UCSD-AML1 (cell line): ENCODE measurements at regions not wholly inside any gene's neighbourhood (a gene's known extent, or its start where the extent isn't known, plus 50 kb on each side); places are given as distances from the start of the nearest gene placed in this dataset.
"Not testable (repeated sequence)": the region's sequence is repeated elsewhere in the genome, so short reads cannot be mapped to it uniquely, and the experiment has no call there.

Experiments
- DNase-seq: peaks from one replicate; lab custom pipeline; 2025; ENCODE audit not compliant: unreplicated experiment; lab: John Stamatoyannopoulos, UW

DNA sequence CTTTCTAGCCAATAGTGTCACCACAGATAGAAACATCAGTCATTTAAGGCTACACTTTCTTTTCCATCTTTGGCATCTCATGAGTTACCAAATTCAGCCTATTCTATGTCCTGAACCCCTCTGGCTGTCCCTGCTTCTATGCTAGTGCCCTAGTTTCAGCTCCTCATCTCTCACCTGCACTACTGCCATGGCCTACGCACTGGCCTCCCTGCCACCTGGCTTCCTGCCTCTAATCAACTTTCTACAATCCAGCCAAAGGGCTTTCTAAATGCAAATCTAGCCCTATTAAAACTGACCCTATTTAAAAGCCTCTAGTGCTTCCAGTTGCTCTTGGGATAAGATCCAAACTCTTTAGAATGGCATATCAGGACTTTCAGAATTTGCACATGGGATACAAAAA lies 482.9 kb downstream of the TMEM38B start:
- DNase-seq = no peak

- no peak for DNase-seq
Measured at GRCh38 chr9:106179191-106179590, 484.9 kb downstream of the TMEM38B start.

DNA sequence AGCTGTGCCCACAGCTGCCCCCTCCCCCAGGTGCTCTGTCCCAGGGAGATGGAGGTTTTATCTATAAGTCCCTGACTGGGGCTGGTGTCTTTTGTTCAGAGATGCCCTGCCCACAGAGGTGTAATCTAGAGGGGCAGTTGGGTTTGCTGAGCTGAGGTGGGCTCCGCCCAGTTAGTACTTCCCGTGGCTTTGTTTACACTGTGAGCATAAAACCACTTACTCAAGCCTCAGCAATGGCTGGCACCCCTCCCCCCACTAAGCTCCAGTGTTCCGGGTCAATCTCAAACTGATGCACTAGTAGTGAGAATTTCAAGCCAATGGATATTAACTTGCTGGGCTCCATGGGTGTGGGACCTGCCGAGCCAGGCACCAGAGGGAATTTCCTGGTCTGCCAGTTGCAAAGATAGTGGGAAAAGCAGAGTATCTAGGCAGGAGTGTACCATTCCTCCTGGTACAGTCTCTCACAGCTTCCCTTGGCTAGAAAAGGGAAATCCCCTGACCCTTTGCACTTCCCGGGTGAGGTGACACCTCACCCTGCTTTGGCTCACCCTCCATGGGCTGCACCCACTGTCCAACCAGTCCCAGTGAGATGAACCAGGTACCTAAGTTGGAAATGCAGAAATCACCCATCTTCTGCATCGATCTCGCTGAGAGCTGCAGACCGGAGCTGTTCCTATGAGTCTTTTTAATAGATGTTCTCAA lies 509.6 kb downstream of the TMEM38B start:
- DNase-seq = not testable (repeated sequence)

- DNase-seq = no peak
Measured at GRCh38 chr9:106207298-106207697, 513.0 kb downstream of the TMEM38B start.

DNA sequence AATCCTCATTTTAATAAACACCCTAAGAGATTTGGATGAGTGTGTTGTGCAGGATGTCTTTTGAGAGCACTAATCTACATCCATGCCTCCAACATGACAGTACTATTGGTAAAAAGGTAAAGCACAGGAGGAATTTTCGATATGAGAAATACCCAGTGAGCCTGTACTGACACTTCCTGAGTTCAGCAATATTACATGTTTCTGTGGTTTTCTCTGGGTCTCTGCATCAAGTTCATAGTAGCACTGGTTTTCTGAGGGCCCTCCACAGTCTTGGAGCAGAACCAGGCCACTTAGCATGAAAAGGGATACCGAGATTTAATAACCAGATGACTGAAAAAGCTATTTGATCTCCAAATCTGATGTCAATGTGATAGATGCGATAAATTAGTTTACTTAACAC lies 524.1 kb downstream of the TMEM38B start:
- no peak for DNase-seq

GRCh38 chr9:106218854-106219253 lies 524.5 kb downstream of the TMEM38B start:
- no peak for DNase-seq

DNA sequence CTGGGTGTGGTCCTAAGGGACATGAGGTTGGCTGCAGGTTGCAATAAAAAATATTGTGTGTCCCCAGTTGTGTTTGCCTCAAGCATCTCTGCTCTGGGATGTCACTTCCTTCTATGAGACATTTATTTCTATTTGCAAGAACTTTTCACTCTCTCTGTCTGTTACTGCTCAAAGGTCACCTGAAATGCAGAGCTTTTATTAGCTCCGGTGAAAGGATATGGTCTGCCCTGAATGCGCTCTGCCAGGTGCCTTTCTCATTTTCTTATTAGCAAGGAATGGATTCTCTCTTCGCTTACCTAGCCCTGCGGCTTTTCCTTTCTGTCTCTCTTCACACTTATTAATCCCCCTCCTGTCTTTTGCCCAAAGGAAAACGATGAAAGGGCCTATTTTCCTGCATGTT lies 526.1 kb downstream of the TMEM38B start:
- DNase-seq = no peak

DNA sequence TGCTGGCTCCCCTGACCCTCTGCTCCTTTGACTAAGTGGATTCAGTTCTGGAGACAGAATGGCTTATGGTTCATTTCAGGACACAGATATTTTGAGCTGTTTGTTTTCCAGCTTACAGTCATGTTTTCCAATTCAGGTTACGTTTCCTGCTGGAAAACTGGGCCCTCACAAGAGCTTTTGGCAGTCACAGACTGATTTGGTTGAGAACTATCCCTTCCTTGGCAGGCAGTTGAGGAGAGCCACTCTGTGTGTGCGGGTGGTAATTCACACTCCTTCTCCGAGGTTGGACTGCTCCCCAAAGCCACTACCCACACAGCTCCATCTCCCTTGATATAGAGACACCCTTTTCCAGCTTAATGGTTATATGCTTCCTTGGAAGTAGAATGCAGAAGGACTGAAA lies 534.5 kb downstream of the TMEM38B start:
- DNase-seq = no peak

DNA sequence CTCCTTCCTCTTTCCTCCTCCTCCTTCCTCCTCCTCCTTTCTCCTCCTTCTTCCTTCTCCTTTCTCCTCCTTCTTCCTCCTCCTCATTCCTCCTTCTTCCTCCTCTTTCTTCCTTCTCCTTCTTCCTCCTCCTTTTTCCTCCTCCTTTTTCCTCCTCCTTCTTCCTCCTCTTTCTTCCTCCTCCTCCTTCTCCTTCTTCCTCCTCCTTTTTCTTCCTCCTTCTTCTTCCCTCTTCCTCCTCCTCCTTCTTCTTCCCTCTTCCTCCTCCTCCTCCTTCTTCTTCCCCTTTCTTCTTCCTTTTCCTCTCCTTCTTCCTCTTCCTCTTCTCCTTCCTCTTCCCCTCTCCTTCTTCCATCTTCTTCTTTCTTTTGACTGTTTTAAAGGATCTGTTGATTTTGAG lies 538.8 kb downstream of the TMEM38B start:
- no peak for DNase-seq

GRCh38 chr9:106260908-106261307 lies 566.6 kb downstream of the TMEM38B start:
- DNase-seq = not testable (repeated sequence)

DNA sequence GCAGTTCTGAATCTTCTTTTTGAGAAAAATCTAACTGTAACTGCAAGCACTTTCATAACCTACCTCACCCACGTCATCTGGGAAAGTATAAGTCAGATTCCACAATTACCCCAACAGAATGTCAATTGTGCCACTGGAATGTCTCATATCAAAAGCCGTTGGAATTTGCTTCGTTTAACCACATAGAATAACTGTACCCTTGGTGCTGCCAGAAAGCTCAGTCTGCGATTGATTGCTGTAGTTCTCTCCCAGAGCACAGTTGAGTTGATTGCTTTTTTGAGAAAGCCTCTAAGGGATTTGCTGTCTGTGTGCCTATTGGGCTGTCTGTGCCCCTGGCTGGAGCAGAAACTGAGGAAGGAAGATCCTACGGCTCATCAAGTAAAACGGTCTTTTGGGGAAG lies 583.6 kb downstream of the TMEM38B start:
- DNase-seq = no peak

DNA sequence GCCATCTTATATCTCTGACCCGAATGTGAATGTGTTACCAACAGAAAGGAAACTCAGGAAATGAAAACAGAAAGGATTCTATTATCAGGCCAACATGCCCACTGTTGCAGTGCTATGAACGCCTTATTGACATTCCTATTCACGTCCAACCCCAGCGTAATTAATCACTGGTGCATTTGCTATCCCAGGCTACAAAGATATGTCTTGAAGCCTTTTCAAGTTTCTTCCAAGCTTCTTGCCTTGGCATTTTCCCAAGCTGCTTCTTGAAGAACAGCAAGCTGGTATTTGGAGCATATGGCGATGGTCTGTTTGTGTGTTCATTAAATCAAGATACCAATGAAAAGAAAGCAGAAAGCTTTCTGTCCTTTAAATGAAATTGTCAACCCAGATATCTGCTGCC lies 579.2 kb upstream of the ZNF462 start:
- no peak for DNase-seq

DNA sequence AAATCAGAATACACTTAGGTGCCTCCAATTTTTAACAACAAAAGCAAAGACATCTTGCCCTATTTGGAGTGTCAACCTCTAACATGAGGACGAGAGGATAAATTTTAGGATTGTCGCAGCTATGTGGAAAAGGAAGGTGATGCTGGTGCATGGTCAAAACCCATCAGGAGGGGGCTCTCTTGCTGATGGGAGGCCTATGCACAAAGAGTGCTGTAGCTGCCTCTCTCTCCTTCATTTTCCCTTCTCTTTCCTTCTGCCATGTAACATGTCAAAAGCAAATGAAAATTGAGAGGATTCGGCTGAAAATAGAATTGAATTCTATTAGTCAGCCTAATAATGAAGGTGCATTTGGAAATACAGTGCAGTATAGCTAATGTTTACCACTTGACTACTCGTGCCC lies 578.7 kb upstream of the ZNF462 start:
- no peak for DNase-seq

DNA sequence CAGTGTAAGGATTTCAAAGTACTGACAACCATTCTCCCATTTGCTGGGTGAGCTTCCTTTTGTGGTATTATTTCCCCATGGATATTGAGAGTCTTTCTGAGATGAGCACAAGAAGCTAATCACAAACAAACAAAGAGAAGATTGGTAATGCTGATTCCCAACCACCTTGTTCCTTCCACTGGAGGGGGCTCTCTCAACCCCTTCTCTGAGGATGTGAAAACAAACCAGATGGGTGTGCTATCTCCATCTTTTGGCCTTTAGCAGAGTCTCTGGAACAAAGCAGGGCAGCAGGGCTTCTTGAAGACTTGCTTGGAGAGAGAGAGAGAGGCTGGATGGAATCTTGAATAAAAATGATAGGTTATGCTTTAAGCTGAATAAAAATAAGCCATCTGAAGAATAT lies 576.7 kb upstream of the ZNF462 start:
- no peak for DNase-seq

DNA sequence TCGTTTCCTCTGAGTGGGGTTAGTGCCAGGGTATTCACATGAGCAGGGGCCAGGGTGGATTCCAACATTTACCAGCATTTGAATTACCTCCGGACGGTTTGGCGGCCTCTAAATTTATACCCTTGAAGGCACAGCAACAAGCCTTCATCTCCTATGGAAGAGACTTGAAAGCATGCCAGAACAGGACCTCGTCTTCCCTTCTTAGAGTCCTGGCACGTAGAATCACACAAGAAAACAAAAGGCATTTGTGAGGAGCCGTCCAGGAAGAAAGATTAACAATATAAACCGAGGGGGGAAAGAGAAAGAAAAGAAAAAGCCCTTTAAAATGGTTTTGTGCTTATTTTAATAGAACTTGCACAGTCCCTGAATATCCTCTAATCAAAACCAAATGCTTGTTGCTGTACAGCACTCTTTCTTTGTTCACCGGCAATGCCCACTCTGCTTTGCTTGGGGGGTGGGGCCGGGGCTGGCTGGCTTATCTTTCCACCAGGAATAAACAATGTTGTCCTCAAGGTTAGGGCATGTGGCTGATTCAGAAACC lies 575.8 kb upstream of the ZNF462 start:
- DNase-seq = no peak

DNA sequence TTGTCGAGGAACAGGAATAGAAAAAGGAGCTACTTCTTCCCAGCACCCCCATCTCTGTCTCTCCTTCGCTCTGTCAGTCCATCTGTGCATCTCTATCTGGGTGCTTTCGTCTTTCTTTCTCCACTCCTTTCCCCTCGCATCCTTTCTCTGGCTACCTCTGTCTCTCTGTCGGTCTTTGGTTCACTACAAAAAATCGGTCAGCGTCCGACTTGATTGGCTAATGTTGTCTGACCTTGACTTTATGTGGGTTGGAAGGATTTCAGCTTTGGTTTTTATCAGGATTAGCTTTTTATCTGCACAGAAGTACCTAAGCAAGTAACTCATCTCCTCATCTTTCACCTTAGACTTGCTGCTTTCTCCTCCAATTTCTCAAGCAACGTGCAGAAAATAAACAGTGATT lies 575.2 kb upstream of the ZNF462 start:
- DNase-seq = no peak

- DNase-seq = no peak
Measured at GRCh38 chr9:106288689-106289088, 574.3 kb upstream of the ZNF462 start.

GRCh38 chr9:106291786-106292185 lies 571.2 kb upstream of the ZNF462 start:
- DNase-seq = no peak

GRCh38 chr9:106296426-106296825 lies 566.5 kb upstream of the ZNF462 start:
- no peak for DNase-seq

DNA sequence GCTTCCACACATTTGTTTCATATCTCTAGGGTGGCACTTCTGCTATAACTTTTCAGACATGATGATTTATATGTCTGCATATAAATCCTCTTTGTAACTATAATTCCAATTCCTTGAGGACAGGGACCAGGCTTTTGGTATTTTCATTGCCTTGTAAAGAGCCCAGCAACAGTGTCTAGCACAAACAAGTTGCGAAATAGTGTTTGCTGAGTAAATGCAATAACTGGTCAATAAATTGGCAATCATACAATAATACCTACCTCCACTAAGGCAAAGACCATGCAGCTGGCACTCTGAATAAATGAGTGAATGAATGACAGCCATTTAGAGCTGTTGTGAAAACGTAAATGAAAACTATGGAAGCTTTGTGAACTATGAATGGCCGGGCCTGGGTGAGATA lies 564.0 kb upstream of the ZNF462 start:
- no peak for DNase-seq

DNA sequence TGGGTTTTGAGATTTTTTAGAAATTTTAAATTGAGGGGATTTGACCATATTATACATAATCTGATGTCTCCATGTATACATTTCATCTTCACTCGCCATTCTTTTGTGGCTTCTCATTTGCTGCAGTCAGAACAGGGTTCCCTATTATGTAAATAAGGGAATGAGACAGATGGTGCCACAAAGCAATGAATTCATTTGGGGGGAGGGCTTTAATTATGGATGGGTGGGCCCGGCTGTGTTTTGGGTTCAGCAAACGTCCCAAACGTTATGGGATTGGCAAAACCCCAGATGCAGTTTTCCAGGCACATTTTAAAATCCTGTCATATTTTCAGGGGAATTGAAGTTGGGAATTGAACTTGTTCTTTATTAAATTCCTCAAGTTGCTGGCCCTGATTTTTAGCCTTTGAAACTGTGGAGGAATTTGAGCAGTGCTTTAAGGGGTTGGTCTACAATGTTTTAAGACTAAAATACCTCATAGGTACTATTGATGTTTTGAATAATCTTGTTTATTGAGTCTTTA lies 558.5 kb upstream of the ZNF462 start:
- no peak for DNase-seq

DNA sequence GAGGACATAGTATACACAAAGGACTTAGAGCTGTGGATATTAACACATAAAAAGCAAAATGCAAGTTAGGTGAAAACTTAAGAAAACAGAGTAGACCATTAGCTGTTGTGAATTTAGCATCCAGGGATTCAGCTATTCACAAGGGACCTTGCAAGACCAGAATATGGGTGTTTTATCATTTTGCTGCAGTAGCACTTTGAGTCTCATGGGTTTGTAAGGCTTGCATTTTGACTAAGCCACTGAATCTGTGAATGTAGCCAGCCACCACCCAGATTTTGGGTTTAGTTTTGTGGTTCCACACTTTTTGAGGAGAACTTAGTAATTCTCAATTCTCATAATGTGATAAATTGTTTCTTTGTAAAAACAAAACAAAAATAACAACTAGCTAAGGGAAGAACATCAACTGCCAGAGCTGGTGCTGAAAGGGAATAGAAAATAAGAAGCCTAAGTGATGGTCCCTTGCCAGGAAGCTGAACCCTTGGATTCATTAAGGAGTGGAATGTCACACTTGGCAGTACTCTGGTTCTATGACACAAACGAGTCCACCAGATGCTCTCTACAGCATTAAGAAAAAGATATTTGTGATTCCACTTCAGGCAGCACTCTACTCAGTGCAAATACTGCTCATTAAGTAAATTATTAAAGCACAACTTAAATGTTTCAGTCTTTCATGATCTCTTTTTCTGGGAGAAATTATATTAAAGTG lies 557.4 kb upstream of the ZNF462 start:
- no peak for DNase-seq
